A673 (cell line): ENCODE measurements at regions not wholly inside any gene's neighbourhood (a gene's known extent, or its start where the extent isn't known, plus 50 kb on each side); places are given as distances from the start of the nearest gene placed in this dataset.

Source experiments
- CTCF ChIP-seq: fragments of 300-800, 200-600 bp; sonication (generic); conservative IDR thresholded peaks from 2 replicates; pipeline ENCODE4 v1.5.1; 2017; ENCODE audit warnings: low read depth, mild to moderate bottlenecking, antibody characterized with exemption, low read length, moderate library complexity, mixed read lengths
- EZH2 ChIP-seq: fragments of 200-600 bp; sonication (generic); IDR thresholded peaks from 2 replicates; pipeline ENCODE4 v1.6.1; 2017; ENCODE audit warnings: borderline replicate concordance, low read depth, mild to moderate bottlenecking, mixed read lengths, antibody characterized with exemption, low read length; ENCODE audit not compliant: poor library complexity, severe bottlenecking

GRCh38 chr20:11780765-11781369, 136.8 kb upstream of the BTBD3 start:
- TF ChIP-seq CTCF (no peak), EZH2 (no peak)
